ENCODE measurements at regions not wholly inside any gene's neighbourhood (a gene's known extent, or its start where the extent isn't known, plus 50 kb on each side); places are given as distances from the start of the nearest gene placed in this dataset.

DNA sequence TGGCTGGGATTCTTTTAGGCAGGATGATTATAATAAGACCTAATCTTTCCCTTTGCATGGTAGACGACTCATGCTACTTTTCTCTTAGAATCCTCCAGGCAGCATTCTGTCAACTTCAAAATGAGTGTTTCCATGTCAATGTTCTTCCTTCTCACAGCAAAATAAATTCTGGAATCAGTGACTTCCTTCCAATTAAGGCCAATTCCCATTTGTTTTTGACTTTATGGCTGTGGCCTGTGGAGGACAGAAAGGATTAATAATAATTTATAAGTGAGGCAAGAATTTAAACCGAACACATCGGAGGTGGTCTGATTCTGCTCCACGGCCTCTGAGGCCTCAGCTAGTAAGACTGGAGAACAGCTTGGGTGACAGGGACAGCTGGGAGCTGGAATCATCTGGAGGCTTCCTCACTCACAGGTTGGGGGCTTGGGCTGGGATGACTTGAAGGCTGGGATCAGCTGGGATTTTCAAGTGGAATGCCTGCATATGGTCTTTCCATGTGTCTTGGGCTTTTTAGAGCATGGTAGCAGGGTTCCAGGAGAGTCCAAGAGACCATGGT, 241.8 kb upstream of the MCTP2 start:
- TF ChIP-seq, protein P1, sequence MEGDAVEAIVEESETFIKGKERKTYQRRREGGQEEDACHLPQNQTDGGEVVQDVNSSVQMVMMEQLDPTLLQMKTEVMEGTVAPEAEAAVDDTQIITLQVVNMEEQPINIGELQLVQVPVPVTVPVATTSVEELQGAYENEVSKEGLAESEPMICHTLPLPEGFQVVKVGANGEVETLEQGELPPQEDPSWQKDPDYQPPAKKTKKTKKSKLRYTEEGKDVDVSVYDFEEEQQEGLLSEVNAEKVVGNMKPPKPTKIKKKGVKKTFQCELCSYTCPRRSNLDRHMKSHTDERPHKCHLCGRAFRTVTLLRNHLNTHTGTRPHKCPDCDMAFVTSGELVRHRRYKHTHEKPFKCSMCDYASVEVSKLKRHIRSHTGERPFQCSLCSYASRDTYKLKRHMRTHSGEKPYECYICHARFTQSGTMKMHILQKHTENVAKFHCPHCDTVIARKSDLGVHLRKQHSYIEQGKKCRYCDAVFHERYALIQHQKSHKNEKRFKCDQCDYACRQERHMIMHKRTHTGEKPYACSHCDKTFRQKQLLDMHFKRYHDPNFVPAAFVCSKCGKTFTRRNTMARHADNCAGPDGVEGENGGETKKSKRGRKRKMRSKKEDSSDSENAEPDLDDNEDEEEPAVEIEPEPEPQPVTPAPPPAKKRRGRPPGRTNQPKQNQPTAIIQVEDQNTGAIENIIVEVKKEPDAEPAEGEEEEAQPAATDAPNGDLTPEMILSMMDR (IDR thresholded peaks at IDR 0.05), result no peak
- no peak for TF ChIP-seq POLR2A (IDR thresholded peaks at IDR 0.05)
